VCaP (cell line): ENCODE measurements at regions not wholly inside any gene's neighbourhood (a gene's known extent, or its start where the extent isn't known, plus 50 kb on each side); places are given as distances from the start of the nearest gene placed in this dataset.

Source experiments
- H3K27ac ChIP-seq: fragments of 450-650 bp; 2 replicates; pipeline ENCODE4 v1.5.1; 2017
- TF ChIP-seq, protein P1 (sequence below): fragments of 450-650 bp; conservative IDR thresholded peaks from 2 replicates; pipeline ENCODE4 v1.5.1; 2017; ENCODE audit warnings: mild to moderate bottlenecking, moderate library complexity

DNA sequence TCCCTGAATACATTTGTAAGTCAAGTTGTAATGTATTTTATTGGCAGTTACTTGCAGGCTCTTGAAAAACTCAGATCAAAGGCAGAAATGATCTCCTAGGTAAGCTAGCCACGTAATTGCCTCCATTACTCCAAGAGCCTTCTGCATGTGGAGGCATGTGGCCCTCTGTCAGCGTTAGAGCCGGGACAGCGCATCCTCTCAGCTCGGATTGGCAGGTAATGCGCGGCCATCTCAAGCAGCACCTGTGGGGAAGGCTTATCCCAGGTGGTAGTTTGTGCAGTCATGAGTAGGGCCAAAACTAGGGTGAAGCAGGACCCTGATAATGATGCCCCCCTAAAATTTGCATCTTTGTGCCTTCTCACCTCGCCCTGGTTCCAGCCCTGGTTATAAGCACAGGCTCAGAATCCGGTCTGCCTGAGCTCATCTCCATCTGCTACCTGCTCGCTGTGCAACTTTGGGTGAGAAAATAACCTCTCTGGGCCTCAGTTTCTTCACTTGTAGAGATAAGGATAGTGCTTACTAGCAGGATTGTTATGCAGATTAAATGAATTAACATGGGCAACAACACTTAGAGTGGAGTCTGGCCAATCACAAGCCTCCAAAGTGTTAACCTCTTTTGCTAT is 157.5 kb upstream of the PMEPA1 start:
- TF ChIP-seq, protein P1, sequence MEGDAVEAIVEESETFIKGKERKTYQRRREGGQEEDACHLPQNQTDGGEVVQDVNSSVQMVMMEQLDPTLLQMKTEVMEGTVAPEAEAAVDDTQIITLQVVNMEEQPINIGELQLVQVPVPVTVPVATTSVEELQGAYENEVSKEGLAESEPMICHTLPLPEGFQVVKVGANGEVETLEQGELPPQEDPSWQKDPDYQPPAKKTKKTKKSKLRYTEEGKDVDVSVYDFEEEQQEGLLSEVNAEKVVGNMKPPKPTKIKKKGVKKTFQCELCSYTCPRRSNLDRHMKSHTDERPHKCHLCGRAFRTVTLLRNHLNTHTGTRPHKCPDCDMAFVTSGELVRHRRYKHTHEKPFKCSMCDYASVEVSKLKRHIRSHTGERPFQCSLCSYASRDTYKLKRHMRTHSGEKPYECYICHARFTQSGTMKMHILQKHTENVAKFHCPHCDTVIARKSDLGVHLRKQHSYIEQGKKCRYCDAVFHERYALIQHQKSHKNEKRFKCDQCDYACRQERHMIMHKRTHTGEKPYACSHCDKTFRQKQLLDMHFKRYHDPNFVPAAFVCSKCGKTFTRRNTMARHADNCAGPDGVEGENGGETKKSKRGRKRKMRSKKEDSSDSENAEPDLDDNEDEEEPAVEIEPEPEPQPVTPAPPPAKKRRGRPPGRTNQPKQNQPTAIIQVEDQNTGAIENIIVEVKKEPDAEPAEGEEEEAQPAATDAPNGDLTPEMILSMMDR: no peak
- no peak overlapping the region for H3K27ac ChIP-seq

DNA sequence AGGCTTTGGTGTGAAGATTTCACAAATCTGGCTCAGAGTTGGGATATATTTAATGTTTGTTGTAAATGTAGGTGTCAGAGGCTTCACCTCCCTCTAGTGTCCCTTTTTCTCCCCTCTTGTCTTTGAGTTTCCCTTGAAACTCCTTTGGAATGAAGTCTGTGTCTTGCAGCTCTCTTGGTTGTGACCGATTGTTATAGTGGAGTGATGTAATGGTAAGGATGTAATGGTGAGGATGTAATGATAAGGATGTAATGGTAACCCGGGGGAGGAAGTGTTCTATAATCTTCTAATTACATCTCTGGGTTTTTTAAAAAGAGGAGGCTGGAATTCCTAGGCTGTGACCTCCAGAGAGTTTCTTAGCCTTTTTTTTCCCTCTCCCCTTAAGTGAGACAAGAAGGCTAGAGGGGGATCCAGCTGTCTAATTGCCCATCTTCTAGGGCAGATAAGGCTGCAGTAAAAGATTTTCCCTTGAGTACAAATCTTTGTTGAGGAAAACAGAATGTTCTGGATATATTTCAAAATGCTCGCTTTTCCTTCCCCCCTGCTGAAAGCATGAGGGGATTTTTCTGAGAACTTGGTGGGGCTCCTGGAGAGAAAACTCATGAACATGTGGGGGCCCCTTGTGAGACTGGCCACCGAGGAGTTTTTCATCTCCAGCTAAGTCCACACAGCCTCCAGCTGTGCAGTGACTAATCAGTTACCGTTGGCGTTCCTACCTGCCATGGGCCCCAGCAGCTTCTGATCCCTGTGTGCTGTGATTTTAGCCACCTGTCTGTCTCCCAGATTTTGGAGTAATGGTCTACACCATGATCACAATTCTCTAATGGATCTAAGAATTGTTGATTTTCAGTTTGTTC is 156.7 kb upstream of the PMEPA1 start:
- H3K27ac ChIP-seq: no peak overlapping the region
- TF ChIP-seq, protein P1: no peak

DNA sequence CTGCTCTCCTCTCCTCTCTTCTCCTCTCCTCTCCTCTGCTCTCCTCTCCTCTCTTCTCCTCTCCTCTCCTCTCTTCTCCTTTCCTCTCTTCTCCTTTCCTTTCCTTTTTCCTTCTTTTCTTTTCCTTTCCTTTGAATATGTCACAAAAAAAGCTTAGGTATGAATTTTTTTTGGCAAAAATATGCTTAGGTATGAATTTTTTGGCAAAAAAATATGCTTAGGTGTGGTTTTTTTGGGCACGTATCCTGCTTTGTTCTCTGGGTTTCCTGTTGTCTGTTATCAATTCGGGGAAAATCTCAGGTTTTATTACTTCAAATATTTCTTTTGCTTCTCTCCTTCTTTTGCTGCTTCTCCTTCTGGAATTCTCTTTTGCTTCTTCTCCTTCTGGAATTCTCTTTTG is 155.5 kb upstream of the PMEPA1 start:
- no peak overlapping the region for H3K27ac ChIP-seq
- TF ChIP-seq, protein P1: no peak

DNA sequence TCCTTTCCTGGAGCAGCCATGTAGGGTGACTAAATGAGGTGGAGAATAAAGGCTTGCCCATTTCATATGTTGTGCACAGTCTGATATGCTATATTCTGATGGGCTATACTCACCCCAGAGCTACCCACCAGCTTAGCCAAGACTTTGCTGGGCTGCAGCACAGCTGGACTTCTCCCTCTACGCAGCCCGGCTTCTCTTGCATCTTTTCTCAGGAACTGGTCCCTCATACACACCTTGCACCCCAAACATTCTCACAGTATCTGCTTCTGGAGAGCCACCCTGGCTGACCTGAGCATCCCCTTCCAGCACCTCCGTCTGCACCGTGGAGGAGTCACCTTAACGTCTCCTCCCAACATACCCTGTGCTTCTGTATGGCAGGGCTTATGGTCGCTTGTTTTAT is 150.8 kb upstream of the PMEPA1 start:
- no peak overlapping the region for H3K27ac ChIP-seq
- TF ChIP-seq, protein P1: no peak

DNA sequence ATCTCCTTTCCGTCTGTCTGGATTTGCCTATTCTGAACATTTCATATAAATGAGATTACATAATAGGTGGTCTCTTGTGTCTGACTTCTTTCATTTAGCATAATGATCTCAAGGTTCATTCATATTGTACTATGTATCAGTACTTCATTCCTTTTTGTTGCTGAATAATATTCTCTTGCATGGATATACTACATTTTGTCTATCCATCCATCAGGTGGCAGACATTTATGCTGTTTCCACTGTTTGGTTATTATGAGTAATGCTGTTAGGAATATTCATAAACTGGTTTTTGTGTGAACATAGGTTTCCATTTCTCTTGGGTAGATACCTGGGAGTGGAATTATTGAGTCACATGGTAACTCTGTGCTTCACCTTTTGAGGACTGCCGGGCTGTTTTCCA is 148.2 kb upstream of the PMEPA1 start:
- TF ChIP-seq, protein P1: no peak
- no peak overlapping the region for H3K27ac ChIP-seq

DNA sequence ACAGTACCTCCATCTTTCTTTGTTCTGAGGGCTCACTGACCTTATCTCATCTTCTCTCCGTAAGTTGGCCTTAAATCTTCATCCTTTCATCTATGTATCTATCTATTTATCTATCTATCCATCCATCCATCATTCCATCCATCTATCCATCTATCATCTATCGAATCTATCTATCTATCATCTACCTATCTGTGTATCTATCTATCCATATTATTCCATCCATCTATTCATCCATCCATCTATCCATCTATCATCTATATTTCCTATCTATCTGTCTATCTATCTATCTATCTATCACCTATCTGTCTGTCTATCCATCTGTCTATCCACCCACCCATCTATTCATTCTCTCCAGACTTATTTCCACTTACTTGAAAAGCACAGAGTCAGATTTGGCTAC is 147.3 kb upstream of the PMEPA1 start:
- TF ChIP-seq, protein P1: no peak
- H3K27ac ChIP-seq: no peak overlapping the region

DNA sequence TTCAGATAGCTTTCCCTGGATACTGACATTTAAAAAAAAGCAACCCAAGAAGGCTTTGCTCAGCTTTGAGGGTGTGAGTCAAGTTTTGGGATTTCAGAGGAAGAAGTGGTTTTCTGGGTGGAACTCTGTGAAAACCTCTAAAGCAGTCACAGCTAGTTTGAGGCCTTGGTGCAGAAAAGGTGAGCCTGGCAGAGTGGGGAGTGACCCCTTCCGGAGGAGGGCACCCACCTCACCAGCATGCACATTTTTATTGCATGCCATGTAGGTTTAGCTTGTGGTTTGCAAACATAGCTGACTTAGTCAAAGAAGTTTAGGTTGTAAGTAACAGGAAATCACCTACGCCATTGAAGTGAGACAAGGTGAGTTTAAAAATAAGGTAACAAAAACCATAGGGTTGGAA is 146.8 kb upstream of the PMEPA1 start:
- H3K27ac ChIP-seq: no peak overlapping the region
- TF ChIP-seq, protein P1: no peak
